ENCODE measurements at regions not wholly inside any gene's neighbourhood (a gene's known extent, or its start where the extent isn't known, plus 50 kb on each side); places are given as distances from the start of the nearest gene placed in this dataset.

GRCh38 chr4:180635281-180635680 is 1607.9 kb upstream of the TENM3 start:
- TF ChIP-seq CTCF (IDR thresholded peaks at IDR 0.05) (no peak), POLR2A (IDR thresholded peaks at IDR 0.05) (no peak)
